ENCODE measurements at regions not wholly inside any gene's neighbourhood (a gene's known extent, or its start where the extent isn't known, plus 50 kb on each side); places are given as distances from the start of the nearest gene placed in this dataset.
A peak's percentile ranks its signal among the peaks of the same experiment; 100 is the strongest.

DNA sequence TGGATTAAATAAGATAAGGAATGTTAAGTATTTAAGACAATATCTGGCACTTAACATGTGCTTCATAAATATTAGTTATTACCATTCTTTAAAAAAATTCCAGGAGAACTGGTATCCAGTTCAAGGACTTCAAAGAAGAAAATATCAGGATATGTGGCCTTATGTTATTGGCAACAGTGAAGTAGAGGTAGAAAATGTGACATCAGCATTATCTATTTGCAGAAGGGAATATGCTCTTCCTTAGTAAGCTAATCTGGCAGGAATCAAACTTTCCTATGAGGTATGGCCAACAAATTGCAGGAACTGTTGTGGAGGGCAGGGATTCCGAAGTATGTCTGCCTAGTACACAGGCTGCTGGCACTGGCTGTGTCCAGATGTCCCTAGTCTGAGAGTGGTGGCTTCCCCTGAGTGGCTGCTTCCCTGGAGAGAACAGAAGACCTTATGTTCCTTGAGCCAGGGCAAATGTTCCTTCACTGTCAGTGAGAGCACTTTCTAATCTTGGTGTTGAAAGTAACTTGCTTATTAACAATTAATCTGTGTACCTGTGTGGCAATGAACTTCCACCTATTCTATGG, 351.7 kb upstream of the THRB start:
- no peak for DNase-seq

DNA sequence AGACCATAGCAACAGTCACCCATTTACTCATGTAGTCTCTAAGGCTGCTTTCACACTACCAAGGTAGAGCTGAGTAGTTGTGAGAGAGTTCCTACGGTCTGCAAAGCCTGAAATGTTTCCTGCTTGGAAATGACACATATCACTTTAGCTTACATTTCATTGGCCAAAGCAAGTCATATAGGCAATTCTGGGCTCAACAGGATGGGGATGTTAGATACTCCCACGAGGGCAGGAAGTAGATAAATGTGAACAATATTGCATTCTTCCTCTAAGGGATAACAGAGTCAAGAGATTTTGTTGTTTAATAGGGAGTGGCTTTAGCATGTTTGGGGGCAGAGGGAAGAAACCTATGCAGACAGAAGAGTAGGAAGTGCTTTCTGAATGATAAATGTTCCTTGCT, 355.6 kb upstream of the THRB start:
- DNase-seq = no peak

DNA sequence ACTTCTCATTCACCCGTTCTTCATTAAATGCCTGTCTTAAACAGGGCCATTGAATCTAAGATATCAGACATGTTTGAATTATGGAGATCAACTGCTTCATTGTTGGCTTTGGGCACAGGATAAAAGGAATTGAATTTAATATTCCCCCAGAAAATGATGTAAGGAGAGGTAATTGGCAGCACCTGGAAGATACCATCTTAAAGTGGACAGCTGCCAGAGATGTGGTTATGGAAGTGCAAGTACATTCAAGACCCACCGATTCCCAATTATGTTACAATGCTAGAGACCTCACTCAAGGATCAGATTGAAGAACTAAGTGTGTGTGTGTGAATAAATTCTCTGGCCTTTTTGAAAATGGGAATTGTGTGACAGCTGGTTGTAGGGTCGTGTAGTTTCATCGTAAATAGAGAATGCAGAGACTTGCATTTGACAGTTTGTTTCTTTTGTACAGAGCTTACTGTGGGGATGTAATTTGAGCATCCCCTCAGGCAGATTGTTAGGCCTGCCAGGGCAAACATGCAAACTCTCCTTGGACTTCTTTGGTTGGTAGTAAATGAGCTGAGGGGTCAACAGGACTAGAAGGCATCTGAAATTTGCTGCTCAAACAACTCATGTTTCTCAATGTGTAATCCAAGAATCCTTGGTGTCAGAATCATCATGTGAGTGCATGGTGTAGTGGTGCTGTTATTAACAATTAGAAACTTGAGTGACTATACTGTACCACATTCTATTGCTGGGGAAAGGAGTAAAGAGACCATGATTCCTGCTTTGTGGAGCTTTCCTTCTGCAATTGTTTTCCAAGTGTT, 359.2 kb upstream of the THRB start:
- peak; percentile 66 for DNase-seq

DNA sequence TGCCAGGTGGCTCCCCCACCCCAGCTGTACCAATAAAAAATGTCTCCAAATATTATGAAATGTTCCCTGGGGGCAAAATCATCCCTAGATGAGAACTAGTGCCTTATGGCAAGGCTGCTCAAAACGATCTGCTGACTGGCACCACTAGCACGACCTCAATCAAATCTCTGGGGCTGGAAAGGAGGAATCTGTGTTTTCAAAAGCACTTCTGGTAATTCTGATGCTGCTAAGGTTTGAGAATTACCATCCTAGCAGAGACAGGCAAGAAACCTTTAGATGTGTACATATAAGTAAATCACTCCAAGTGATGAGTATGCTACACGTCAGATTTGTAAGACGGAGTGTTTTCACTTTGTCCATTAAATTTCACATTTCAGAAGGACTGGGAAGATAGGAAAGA, 360.1 kb upstream of the THRB start:
- no peak for DNase-seq

DNA sequence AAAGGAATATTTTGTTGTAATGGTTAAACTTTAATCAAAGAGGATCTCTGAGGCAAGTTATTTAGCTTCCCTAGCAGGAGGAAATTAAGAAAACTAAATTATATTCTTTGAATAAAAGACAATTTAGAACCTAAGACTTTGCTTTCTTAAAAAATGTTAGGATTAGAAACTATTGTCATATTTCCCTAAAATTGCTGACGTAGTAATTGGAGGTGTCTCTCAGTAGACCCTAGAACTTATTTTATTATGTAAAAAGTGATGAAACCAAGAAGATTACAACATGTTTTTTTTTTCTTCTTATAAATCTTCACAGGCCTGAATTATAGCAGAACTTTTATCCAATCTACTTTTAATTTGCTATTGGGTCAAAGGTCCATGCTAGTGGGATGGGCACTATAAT, 363.3 kb upstream of the THRB start:
- no peak for DNase-seq

DNA sequence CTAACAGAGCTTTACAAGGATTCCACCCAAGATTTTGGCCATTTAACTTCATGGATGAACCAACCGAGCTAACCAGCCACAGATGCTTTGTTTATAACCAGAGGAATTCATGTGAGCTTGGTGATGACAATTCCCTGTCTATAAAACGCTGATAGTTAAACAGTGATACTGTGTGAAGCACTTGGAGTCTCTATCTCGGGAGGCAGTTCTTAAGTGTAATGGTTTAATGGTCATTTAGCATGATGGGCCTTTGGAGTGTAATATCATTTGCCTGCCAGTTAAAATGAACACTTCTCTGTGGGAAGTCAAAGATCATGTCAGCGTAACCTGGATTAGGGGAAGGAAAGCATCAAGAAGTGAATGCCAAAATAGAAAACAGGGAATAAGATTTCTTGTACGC, 368.6 kb upstream of the THRB start:
- DNase-seq = no peak

DNA sequence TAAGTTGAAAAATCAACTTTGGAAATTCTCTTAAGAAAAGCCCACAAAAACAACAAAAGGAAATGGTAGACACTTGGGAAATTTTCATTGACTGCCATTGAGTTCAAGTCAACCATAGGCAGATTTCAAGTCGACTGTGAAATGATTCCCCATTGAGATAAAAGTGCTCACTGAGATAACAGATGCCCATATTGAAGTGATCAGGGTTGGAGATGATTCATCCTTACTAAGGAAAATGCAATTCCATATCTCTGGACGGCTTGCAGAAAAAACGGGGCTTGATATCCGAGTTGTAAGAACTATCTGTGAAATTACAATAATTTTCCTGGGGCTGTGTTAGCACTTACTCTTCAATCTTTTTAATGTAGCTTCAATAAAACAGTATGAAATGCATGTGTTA, 373.1 kb upstream of the THRB start:
- DNase-seq = peak; percentile 35

DNA sequence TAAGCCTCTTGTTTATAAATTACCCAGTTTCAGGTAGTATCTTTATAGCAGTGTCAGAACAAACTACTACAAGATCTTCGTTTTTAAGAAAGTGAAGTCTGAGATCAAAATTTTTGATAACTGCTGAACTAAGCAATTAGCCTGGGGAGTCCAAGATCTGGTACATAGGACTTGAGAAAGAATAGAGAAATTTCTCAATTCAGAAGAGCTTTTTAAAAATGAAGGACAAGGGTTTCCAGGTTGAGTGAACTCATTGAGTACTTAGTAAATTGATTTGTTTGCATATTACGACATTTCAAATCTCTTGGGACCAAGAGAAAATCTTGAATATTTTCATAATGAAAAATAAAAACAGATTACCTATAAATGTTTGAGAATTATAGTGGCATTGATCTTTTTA, 386.6 kb upstream of the THRB start:
- DNase-seq = no peak

DNA sequence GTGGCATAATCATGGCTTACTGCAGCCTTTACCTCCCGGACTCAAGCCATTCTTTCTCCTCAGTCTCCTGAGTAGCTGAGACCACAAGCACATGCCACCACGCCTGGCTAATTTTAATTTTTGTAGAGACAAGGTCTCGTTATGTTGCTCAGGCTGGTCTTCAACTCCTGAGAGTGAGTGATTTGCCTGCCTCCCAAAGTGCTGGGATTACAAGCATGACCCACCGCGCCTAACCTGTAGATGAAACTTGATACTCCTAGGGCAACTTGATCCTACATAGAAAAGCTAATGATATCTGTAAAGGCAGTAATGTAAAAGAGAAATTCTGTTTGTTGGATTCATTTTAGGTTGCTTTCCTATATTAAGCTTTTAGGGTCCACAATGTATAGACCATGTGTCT, 391.9 kb upstream of the THRB start:
- DNase-seq = no peak

DNA sequence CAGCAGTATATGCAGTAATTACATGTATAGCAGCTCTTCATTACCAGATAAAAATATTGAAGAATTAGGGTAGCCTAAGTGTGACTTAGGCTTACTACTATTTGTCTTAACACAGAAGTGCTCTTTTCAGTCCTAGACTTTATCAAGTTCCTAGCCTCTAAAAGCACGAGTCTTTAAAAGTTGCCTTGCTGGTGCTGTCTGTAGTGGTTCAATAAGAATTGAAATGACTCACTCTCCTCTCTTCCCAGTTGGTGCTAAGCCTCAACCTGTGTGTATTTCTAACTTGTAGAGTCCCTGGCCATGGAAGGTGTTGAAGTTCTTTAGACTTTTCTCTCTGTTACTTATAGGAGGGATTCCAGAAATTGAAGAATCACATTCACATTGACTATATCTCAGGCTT, 395.4 kb upstream of the THRB start:
- no peak for DNase-seq

DNA sequence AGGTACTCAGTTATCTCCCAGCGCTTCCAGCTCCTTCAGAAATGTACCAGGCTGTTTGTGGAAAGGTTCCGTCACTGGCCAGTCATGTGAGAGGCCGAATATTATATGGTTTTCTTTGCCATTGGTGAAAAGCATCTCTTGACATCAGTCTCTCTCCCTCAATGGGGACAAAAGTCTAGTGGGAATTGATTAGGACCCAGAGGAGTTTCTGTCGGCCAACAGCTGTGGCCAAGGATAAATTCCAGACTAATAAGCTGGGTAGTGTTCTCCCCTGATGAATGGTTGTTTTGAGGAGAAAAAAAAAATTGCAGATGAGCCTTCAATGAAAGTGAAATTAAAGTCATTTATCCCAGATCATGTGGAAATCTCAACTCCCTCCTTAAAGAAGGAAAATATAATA, 404.7 kb upstream of the THRB start:
- peak; percentile 29 for DNase-seq

DNA sequence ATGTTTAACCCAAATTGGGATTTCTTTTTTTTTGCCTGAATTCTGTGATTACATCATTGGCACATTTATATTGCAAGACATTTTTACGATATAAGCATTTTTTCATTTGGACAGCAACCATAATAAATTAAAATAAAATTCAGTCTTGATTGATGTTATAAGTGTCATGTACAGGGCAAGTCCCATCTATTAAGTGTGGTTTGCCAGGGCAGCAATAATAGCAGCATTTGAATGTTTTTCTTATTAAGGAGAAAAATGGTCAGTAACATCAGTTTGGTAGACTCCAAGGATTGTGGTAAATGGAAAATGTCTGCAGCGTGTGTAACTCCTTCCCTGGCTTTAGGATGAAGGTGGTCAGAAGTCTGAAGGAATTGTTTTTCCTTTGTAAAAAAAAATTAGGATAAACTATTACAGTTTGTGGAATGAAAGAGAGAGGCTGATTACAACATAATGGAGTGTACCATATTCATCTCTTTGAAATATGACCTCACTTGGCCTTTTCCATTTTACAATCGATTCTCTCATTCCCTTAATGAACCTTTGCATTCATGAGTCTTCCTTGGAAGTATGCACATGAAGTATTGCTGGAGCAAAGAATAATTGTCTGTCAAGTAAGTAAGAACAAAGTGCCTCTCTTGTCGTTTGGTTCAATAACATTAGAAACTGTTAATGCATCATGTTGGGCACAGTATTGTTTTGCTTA, 405.4 kb upstream of the THRB start:
- DNase-seq = no peak

DNA sequence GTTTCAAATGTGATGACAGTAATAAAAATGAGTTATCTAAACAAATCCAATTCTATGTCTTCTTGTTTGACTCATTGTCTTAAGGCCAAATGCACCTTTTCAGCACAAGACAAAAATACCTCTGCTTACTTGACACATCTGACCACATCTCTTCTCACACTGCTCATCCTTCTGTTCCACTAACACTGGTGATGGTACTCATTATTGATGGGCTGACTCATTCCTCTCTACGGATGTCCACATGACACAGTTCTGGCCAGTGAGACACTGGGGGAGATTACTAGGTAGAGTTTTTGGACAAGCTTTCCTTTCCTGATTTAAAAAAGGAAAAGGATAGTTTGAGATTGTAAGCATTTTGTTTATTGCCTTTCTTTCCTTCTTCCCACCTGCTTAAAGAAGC, 410.6 kb upstream of the THRB start:
- no peak for DNase-seq

DNA sequence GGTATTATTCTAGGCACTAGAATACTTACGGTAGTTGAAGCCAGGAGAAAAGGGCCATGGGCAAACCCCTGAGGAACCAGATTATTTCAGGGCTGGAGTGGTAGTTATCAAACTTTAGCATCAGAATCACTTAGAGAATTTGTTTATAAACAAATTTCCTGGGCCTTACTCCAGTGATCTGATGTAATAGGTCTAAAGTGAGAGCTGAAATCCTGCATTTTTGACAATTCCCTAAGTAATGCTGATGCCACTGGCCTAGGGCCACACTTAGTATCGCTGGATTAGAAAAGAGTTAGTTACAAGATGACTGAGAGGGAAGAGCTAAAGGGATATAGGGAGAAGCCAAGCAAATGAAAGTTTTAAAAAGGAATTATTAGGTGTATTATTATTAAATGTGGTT, 412.5 kb upstream of the THRB start:
- no peak for DNase-seq

DNA sequence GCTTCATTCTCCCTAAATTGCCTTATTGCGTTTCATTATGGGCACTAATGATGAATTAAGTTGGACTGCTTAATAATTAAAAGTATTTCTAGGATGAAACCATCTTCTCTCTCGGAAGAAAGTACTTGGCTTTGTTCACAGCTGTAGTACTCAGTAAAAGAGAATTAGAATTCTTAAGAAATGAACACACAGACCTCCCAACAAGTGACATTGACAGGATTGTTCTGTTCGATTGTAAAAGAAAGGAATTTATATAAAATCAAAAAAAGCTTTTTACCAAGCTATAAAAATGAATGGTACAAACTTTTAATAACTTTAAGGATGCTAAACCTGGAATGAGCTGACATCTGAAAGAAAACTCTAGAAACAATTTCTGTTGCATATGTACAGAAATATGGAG, 416.4 kb upstream of the THRB start:
- DNase-seq = no peak

DNA sequence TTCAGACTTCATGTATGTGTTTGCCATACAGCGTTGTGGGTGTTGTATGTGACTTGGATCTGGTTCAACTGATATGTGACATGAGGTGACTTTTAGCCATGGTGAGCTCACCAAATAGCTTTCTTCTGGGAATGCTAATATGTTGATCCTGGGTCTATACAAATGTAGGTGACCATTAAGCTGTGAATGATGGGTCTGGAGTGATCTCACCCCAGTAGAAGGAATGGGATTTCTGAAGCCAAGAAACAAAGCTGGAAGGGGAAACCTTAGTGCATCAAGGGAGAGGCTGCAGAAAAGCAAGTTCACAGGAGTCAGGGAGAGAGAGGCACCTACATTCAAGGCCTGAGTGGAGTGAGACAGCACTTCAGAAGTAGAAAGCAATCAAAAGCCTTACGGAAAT, 421.0 kb upstream of the THRB start:
- DNase-seq = no peak

DNA sequence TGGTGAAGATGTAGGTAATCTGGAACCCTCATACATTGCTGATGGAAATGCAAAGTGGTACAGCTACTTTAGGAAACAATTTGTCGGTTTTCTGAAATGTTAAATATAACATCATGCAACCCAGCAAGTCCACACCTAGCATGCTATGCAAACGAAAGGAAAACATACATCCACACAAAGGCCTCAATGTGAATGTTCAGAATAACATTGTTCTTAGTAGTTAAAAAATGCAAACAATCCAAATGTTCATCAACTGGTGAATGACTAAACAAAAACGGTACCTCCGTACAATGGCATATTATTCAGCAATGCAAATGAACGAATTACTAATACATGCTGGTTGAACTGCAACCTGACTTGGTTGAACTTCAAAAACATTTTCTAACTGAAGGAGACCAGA, 423.3 kb upstream of the THRB start:
- no peak for DNase-seq

DNA sequence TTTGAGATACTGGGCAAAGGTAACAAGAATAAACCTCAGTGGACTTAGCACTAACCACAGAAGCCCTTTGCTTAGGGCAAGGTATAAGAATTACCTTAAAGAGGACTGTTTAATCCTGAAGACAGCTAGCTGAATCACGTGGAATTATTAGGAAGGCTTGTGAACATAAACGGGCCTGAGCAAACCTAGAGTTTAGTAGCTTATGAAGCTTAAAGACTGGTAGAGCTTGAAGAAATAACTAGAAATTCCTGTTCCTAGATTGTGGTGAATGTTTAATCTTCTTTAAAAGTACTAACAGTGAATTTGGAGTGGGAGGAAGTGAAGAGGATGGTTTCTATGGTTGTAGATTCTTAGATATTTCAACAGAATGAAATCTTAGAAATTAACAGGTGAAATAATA, 428.9 kb upstream of the THRB start:
- peak; percentile 28 for DNase-seq

DNA sequence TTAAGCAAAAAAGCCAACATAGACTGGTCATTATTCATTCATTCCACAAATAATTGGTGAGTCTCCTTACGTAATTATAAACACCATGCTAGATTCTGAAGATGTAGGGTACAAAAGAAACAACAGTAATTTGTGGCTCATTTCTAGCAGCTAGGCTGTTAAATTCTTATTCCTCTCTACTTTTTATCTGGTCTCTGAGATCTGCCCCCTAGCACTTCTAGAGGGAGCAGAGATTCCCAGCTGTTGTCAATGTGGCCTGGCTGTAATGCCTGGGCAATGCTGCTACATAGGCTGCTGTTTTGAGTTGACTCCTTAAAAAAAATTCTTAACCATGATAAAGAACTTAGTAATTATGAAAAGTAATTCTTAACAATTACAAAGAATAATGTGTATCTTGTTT, 434.9 kb upstream of the THRB start:
- DNase-seq = no peak

DNA sequence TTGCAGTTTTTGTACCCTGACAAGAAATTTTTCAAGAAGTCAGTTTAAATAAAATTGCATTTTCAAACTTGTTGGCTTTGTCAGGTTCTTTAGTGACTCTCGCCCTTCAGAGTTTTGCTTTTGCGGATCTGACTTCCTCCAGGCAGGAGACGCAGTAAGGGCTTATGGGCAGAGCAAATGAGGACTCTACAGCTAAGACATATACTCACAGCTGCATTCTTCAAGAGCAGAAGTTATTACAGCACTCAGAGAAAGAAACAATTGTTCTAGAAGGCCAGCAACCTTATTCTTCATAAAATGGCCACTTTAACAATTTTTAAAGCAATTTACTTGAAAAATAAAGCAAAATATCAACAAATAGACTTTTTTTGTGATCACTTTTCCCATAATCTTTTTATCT, 438.8 kb upstream of the THRB start:
- no peak for DNase-seq

DNA sequence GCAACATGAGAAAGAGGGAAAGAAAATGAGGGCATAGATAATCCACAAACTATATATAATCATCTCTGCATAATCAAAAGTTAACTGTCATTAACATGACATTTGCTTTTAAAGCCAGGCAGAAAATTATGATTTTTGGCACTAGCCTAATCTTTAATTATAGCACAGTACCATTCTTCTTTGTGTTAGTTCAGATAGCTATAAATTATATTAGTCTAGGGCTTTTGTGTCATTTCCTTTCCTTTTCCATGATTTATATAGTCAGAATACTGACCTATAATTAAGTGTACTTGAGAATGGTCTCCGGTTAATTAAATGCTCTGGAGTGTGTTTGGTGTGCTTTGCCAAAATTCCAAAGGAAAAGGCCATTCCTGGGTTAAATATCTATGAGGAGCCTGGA, 441.9 kb upstream of the THRB start:
- DNase-seq = no peak

DNA sequence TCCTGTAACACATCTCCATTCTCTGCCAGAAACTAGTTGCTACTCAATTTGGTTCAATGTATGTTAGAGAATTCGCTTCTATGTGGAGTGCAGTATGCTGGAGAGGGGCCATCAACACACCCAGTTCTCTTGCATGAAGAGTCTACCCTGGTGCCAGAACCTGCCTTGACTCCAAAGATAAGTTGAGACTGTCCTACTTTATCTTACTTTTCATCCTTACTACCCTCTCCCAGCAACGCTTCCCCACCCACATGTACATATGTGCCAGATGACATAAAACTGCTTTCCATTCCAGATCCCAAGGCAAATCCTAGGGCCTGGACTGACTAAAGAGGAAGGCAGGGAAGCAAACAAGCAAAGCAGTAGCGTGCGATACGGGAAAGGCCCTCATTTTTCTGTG, 442.6 kb upstream of the THRB start:
- DNase-seq = no peak

DNA sequence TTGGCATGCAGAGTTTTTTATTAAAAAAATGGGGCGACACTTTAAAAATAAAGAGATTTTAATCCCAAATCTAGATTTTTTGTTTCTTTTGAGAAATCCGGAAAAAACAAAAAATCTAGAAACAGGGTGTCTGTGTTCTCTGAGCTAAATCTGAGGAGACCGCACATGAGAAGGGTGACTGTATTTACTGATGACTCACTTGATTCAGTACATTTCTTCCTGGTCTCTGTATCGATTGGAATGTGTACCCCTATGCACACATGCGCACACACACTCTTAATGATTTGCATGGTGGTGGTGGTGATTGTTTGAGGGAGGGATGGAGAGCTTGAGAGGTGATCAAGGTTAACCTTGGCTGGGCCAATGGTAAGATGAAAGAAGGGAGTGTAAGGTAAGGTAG, 443.1 kb upstream of the THRB start:
- DNase-seq = no peak

DNA sequence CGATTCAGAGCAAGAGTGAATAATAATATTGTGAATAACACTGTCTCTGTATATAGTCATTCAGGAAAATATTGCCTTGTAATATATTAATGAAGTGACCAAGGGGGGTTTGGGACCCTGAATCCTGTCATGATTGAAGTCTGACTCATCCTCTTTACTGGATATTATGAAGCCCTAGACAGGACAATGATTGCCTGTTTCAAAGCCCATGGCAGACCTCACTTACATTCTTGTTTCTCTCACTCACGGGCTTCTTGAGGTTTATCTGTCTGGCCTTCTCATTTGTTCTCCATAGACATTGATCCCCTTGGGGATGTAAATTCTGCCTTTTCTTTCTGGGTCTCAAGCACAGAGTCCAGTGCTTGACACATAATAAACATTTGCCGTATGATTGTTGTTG, 449.3 kb upstream of the THRB start:
- DNase-seq = no peak

Measured in eye (tissue), 1 donor.